ENCODE measurements at regions not wholly inside any gene's neighbourhood (a gene's known extent, or its start where the extent isn't known, plus 50 kb on each side); places are given as distances from the start of the nearest gene placed in this dataset.

GRCh38 chr17:15101175-15101574 is 164.0 kb downstream of the PMP22 start:
- TF ChIP-seq MYC (IDR thresholded peaks at IDR 0.05; ENCODE audit: low read depth, low read length) (no peak), CTCF (IDR thresholded peaks at IDR 0.05; ENCODE audit: low read depth, low read length) (no peak), POLR2A (IDR thresholded peaks at IDR 0.05; ENCODE audit: extremely low read depth, insufficient read length) (no peak)

All from NB4 (cell line).